HK-2 (cell line): ENCODE measurements at regions not wholly inside any gene's neighbourhood (a gene's known extent, or its start where the extent isn't known, plus 50 kb on each side); places are given as distances from the start of the nearest gene placed in this dataset.

Experiments
- DNase-seq: peaks from one replicate; pipeline ENCODE4 v3.0.0-alpha.2; 2018; ENCODE audit not compliant: unreplicated experiment

DNA sequence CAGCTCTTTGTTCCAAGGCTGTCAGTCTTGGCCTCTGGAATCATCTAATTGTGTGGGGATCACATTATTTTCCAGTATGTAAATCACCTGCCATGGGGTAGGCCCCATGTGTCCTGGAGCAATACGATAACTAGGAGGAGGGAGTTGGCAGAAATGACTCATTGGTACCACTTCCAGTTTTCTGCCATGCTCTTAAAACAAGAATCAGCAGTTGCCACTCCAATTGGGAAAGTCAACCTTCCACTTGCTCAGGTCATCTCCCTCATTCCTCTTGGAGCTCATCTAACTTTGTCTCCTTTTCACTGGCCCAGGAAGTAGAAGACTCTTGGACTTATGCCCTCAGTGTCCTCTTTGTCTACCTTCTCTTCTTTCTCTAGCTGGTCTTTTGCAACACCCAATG lies 487.0 kb downstream of the SLC4A3 start:
- DNase-seq, result no peak

DNA sequence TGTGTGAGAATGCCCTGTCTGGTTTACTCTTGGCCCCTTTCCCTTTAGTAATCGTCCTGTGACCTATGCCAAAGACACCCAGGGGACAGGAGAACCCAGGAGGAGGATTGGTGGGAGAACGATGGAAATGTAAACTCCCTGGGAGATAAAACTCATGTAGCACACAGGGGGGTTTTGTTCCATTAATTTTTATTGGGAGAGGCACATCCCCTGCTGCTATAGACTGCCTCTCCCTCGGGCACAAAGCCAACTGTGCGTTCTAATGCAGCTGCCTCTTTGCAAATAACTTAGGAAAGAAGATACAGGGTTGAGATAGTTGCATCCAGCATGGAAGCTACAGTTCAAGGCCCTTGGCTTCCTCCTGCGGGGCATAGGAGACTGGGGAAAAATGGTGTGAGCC lies 489.6 kb downstream of the SLC4A3 start:
- no peak for DNase-seq

DNA sequence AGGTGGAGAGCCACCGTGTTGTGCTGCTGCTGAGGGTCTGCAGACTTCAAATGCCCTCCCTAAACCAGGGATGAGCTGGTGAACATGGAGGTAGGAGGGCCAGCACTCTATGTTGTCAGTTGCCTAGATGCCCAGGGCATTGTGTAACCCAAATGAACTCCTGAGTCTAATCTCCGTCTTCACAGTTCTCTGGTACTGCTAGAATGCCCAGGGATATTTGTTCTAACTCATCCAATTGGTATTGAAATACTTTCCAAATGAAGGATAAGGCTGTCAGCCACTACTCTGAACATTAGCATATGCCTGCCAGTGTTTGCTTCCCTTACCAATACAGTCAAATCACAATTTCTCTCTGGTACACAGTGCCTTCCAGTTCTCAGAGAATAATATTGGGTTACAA lies 492.6 kb downstream of the SLC4A3 start:
- no peak for DNase-seq

DNA sequence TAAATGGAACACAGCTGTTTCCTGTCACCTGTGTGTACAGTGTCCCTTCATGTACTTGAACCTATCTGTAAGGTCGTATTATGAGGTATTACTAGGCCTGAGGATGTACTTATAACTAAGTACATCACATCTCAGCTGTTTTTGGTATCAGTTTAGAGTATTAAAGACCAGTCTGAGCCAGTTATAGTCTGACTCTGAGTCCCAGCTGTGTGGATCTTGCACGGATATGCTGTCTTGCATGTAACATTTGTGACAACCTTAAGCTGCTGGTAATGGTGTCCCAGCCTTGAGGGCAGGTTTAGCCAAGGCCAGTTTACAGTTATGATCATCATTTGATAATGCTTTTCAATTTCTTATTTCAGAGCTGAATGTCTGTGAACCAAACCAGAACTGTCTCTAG lies 496.3 kb downstream of the SLC4A3 start:
- no peak for DNase-seq

DNA sequence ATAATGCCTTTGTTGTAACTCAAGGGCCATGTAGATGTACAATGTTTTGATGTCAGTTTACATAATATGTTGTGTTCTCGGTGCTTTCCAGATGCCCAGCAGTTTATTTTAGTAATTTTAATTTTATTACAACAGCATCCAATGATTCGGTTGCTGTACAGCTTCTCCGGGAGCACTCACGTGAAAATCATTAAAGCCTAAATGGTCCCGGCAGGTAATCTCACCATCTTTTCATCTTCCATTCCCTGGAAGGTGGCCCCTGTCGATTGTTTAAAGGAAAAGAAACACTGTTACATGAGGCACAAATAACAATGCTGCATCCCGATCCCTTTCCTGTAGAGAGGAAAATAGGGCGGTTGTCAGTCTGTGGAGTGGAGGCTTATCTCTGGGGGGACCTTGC lies 498.1 kb downstream of the SLC4A3 start:
- no peak for DNase-seq

DNA sequence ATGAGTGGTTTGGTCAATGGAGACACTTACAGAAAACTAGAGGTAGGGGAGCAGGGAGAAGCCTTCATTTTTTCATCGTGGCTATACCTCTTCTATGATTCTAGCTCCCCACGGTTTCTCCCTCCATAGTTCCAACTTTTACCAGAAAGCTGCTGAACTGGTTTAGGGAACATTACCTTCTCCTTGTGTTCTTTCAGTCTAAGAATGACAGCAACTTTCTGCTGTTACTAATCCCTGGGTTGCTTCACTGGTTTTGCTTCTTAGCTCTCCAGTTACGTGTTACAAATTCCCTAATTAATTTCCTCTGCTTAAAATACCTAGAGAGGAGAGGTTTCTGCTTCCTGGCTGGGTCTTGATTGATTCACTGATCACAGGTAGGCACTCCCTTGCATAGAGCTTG lies 499.9 kb downstream of the SLC4A3 start:
- no peak for DNase-seq

DNA sequence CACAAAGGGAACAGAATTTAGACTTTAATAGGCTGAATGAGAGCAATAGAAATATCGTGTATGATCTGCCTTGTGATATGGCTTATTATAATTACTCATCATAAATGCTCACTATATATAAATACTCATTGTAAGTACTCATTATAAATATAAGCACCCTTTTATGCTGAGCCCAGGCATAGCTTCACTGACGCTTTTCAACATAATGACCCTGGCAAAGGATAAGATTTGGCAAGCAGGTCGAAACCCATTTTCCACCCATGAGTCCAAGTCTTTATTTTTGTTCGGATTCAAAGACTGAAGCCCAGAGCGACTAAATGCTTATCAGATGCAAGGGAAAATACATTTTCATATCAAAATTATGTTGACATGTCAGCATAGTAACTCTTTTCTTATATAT lies 500.4 kb downstream of the SLC4A3 start:
- DNase-seq, result no peak

DNA sequence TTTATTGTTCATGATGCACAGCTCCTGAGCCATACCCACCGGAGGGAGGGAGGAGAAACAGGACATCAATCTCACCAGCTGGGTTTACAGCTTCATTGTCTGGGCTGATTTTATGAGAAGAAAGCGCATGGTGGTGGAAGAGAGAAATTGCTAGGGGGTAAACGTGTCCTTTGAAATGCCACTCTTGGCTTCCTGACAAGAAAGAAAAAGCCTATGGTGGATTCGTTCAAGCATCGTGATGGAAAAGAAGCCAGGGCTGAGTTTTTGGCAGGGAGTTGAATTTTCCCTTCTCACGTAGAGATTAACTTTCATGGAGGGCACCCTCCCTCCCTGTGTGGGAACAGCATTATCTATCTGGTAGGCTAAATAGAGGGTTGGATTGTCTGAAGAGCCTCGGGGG lies 502.0 kb downstream of the SLC4A3 start:
- DNase-seq, result no peak

DNA sequence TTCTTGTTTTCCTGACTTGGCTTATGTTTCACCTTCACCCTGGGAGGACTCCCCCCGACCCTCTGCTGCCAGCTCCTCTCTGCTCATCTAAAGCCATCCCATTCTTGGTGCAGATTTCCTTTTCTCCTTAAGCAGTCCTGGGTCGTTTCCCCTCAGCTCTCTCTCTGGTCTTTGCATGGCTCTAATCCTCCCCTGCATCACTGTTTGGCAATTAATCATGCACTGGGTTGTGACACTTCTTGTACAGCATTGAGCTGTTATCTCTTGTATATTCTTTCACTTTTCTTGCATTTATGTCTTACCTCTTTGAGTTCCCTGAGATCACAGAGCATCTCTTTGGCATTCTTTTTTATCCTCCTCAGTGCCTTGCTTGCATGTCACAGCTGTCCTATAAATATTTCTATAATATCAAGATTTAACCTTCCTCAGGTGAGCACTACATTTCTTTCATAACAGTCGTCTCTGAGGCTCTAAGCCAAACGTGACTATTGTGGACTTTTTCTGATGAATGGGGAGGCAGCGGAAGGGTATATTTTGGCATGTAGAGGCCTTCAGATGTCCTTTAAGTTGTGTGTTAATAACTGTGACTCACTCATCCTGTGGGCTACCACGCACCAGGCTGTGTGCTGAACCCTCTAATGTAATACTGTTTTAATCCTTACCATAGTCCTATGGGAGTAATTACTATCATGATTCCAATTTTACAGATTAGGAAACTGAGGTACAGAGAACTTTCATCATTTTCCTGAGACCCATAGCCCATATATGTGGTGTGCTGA lies 507.5 kb downstream of the SLC4A3 start:
- DNase-seq, result no peak

DNA sequence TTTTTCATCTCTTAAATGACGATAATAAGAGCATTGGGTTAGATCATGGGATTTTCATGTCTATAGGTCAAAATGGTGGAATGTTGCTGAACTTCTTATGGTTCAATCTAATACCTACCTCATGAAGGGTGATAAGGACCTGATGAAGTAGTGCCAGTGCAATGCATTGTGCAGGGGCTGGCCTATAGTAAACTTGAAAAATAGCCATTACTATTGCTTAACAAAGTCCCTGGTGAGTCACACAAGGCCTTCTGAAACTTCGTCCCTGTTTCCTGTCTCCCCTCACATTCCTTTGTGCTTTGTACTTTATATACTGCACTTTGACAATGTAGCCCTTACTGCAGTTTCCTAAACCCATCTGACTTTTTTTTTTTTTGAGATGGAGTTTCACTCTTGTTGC lies 515.9 kb downstream of the SLC4A3 start:
- DNase-seq, result peak; percentile 14

DNA sequence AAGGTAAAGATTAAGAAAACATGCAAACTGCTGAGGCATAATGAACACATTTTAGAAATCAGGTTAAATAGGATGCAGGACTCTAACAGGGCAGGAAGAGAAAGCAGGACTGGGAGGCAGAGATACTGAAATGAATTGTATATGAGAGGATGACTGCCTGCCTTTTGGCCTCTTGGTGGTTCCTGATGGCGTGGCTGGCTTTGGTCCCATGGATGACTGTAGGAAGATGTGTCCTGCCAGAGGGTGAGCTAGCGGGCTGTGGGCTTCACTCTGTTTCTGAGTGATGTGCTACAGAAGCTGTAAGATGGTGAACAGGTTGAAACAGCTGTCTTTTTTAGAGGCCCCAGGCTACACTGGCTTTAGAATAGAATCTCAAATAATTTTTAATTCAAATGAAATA lies 517.0 kb downstream of the SLC4A3 start:
- DNase-seq, result no peak

DNA sequence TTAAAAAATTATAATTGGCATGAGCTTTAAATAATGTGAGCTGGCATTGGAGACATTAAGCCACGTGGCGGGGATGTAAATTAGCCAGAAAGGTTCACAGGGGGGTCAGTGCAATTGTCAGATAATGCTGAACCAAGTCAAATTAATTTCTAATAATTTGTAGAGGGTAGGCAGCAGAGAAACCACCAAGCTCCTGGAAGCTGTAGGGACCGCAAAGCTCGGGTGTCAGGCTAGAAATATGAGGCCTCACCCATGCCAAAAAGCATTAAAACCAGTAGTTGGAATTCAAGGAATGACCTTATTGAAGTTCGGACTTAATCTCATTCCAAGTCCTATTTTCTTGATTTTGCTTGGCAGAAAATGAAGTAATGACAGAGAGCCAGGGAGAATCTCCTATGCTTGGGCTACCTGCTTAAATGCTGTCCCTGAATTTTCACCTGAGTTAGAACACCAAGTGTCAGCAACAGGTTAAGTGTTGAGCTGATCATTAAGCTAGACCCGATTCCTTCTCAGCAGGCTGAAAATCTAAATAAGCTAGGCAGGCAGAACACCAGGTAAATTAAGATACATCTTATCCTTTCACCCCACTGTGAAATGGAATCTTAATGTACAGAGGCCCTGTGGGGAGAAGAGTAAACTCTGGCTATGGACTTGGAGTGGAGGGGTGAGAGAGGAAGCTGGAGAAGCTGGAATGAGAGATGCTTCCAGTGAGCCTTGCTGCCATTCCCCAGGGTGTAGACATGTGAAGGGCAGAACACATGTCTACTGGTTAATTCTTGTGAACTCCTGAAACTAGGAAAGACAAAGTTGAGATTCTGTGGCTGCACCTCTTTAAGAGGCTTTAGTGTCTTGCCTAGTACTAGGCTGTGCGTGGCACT lies 520.0 kb downstream of the SLC4A3 start:
- no peak for DNase-seq

DNA sequence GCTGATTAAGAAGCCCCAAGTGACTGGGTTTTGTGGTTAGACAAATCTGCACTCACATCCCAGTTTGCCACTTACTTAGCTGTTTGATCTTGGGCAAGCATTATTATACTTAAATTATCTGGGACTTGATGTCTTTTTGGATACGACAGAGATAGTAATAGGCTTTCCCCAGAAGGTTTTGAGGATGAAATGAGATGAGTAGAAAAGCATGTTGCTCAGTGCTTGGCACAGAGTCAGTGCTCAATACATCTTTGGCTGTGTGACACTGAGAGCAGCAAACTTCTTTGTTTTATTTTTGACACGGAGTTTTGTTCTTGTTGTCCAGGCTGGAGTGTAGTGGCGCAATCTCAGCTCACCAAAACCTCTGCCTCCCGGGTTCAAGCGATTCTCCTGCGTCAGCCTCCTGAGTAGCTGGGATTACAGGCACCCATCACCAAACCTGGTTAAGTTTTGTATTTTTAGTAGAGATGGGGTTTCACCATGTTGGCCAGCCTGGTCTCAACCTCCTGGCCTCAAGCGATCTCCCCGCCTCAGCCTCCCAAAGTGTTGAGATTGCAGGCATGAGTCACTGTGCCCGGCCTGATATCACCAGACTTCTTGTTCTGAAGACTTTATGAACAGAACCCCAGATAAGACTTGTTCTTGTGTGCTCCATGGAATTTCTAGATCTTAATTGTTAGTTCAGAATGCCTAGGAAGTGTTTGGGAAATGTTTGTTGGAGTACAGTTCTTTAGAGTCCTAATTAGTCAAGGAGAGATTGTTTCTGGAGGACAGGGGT lies 521.2 kb downstream of the SLC4A3 start:
- no peak for DNase-seq

DNA sequence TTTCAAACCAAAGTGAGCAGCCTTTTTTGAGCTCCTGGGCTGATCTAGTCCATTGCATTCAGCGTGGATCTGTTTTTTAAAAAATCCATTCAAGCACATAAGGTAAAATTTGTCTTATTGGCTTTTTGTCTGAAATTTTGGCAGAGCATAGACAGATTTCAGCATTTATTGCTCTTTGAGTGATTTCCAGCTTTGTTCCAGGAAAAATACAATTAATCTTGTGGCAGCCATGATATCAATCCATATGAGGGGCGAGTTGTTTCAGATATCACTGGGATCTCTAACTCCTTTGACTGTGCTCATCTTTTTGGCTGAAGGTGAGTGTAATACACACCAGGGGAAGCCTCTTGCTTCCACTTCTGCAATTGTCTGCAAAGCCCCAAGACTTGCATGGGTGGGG lies 523.9 kb downstream of the SLC4A3 start:
- no peak for DNase-seq

DNA sequence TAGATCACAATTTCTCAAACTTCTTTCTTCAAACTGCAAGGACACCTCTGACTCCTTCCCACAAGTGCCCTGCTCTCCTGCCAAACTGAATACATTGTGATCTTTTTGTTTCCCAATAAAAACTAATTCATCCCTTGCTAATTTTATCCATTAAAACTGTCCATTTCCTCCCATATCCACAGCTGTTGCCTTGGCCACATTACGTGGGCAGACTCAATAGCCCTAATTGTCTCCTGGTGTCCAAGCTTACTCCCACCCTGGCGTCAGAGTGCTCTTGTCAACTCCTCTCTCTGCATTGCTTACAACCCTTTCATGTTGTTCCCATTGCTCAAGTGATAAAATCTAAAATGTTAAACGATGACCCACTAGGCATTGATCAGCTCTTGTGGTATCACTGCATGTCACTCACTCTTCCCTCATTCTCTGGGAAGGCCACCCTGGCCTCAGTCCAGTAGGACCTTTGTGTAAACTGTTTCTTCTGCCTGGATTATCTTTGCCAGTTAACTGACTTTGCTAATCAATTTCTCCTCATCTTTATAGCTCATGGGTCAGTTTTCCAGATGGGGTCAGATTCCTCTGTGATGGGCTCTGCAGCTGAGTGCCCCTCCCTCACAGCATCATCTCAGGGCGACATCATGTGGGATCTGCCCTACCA lies 525.0 kb downstream of the SLC4A3 start:
- no peak for DNase-seq

DNA sequence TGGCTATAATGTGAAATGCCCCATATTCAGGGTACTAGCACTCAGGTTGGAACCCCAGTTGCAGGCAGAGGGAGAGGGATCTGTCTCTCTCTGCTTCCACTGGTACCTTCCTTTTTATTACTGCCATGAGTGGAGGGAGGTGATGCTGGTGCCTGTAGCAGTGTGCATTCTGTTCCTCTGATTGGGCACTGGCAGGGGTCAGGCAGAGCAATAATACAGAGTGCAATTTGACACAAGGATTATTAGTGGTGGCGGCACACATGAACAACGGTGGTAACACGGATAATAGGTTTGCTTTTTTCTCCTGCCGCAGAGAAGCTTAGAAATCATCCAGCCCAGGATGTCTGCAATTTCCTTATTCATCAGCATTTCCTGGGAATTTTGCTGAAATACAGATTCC lies 525.7 kb downstream of the SLC4A3 start:
- no peak for DNase-seq

DNA sequence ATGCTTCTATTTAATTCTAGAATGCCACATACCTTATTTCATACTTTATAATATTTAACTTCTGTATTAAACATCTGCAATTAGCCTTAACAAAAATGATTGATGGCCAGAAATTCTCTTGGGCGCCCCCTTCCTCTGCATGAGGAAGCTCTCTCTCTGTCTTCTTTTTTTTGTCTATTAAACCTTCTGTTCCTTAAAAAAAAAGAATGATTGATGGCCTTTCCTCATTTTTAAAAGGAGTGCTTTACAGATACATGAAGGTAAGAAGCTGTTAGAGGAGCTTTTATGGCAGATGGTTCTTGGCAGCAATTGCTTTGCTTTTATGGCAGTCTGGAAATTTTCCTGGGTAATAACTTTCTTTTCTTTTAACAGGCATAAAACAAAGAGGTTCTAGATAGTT lies 526.9 kb downstream of the SLC4A3 start:
- no peak for DNase-seq

DNA sequence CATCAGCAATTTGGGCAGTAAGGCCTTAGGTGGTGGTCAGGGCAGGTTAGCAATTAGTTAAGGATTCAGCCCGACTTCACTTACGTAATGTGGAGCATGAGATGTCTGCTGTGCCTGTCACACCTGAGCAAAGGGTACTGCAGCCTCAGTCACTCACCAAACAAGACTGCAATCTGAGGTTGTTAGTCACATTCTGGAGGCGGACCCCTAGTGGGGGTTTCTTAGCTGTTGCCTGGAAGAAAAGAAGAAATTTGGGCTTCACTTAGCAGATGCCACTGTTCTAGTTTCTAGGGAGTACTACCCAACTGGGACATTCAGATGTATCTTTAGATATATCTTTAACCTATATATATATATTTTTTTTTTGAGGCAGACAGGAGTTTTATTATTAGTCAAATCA lies 529.9 kb downstream of the SLC4A3 start:
- DNase-seq, result no peak

DNA sequence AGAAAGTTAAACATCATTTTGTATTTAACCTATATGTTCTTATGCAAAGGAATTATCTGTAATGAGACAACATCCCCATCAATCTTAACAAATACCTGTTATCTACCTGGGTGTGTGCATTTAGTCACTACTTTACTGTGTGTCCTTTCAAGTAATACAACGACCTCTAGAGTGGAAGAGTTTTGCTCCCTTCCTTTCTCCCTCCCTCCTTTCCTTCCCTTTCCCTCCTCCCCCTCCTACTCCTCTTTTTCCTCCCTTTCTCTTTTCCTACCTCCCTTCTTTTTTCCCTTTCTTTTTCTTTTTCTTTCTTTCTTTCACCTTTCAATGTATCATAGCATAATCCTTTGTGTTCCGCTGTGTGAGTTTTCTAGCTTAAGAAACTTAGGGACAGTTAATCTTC lies 532.3 kb downstream of the SLC4A3 start:
- DNase-seq, result no peak

DNA sequence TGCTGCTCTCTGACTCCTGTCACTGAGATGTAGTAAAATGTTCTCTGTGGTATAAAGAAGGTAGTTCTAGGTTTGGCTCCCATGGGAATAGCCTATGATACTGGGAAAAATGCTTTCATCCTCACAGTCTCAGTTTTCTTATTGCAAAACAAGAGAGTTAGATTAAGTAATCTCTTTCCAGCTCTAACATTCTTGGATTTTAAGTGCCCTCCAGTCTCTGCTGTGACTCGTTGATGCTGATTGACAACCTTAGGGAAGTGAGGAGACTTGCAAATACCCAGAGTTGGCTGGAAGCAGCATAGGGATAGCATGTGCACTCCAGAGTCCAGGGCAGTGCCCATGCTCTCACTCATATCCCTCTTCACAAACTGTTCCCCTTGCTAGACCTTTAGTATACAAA lies 534.9 kb downstream of the SLC4A3 start:
- DNase-seq, result no peak

DNA sequence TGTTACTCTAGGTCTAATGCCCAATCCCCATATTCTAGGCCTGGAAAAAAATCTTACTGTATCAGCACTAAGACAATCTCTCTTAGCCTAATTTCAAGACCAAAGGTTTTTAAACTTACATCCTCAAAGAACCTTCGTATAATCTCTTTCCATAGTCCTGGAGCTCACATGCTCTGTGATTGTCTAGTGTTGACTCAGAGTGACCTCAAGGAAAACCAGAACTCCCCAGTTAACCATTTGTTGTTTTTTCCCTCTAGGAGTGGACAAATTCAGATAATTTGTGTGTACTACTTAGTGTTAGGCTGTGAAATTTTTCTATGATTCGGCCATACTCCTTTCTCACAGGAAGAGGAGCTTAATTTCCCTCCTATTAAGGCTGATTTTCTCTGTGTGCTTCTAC lies 536.1 kb downstream of the SLC4A3 start:
- no peak for DNase-seq

DNA sequence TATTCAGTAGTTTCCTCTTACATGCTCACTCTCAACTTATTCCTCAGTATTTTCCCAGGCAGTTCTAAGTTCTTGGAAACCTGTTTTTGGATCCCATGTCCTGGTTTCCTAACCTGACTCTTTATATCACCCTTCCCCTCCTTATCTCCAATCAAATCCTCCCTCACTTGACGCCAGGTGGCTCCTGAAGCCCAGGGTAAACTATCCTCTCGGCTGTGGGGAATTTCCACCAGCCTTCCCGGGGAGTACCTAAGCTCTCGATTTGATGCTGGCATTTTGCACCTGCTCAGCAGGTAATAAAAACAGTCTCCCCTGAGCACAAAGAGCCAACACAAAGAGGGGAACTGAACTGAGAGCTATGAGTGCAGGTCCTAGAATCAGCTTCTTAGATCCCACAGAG lies 538.0 kb downstream of the SLC4A3 start:
- no peak for DNase-seq
